ENCODE measurements at regions not wholly inside any gene's neighbourhood (a gene's known extent, or its start where the extent isn't known, plus 50 kb on each side); places are given as distances from the start of the nearest gene placed in this dataset.

DNA sequence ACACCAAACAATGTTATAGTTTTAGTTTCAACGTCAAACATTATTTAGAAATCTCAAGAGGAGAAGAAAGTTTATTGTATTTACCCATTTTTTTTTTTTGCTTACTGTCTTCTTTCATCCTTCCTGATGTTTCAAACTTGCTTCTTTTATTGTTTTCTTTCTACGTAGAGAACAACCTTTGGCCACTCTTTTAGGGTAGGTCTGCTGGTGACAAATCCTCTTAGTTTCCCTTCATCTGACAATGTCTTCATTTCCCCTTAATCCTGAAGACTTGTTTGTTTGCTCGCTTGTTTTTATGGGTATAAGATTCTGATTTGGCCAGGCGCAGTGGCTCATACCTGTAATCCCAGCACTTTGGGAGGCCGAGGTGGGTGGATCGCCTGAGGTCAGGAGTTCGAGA is 89.1 kb downstream of the RHOU start:
- TF ChIP-seq, protein P1, sequence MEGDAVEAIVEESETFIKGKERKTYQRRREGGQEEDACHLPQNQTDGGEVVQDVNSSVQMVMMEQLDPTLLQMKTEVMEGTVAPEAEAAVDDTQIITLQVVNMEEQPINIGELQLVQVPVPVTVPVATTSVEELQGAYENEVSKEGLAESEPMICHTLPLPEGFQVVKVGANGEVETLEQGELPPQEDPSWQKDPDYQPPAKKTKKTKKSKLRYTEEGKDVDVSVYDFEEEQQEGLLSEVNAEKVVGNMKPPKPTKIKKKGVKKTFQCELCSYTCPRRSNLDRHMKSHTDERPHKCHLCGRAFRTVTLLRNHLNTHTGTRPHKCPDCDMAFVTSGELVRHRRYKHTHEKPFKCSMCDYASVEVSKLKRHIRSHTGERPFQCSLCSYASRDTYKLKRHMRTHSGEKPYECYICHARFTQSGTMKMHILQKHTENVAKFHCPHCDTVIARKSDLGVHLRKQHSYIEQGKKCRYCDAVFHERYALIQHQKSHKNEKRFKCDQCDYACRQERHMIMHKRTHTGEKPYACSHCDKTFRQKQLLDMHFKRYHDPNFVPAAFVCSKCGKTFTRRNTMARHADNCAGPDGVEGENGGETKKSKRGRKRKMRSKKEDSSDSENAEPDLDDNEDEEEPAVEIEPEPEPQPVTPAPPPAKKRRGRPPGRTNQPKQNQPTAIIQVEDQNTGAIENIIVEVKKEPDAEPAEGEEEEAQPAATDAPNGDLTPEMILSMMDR (IDR thresholded peaks at IDR 0.05), result no peak
- no peak for TF ChIP-seq POLR2A (IDR thresholded peaks at IDR 0.05)
